Vagina (tissue), 2 donors: ENCODE measurements at regions not wholly inside any gene's neighbourhood (a gene's known extent, or its start where the extent isn't known, plus 50 kb on each side); places are given as distances from the start of the nearest gene placed in this dataset.

Experiments
- DNase-seq, 2 donors: peaks; one replicate each; pipeline ENCODE4 v3.0.0-alpha.2; 2017; ENCODE audit errors: extremely low spot score in 2 of 2
- H3K27ac ChIP-seq: fragments of 200-600 bp; sonication (generic); one replicate; pipeline ENCODE4 v1.5.1; 2019
- H3K27me3 ChIP-seq: fragments of 200-600 bp; sonication (generic); one replicate; pipeline ENCODE4 v1.5.1; 2019
- H3K36me3 ChIP-seq, 2 donors: fragments of 200-600 bp; sonication (generic); one replicate each; pipeline ENCODE4 v1.5.1; 2017 to 2019
- H3K4me1 ChIP-seq: fragments of 200-600 bp; sonication (generic); one replicate; pipeline ENCODE4 v1.5.1; 2019
- H3K4me3 ChIP-seq, 2 donors: fragments of 200-600 bp; sonication (generic); 1 replicate in 1 of 2; 2 replicates in 1 of 2; pipeline ENCODE4 v1.5.1; 2016 to 2019
- H3K9me3 ChIP-seq: fragments of 200-600 bp; sonication (generic); one replicate; pipeline ENCODE4 v1.5.1; 2019
- CTCF ChIP-seq, 3 experiments: fragments of 450-650 bp in 2 of 3; fragments of 200-600 bp in 1 of 3; sonication (generic) in 1 of 3; IDR thresholded peaks; one replicate each; pipeline ENCODE4 v1.5.1; 2017 to 2019; ENCODE audit warnings: antibody characterized with exemption in 3 of 3, mild to moderate bottlenecking in 2 of 3, moderate library complexity in 2 of 3
- POLR2A ChIP-seq, 2 donors: fragments of 450-650 bp; IDR thresholded peaks; one replicate each; pipeline ENCODE4 v1.6.1; 2017; ENCODE audit warnings: antibody characterized with exemption in 2 of 2, mild to moderate bottlenecking in 2 of 2, moderate library complexity in 2 of 2
- POLR2AphosphoS5 ChIP-seq, 2 donors: sonication (generic); formaldehyde crosslinking; IDR thresholded peaks; one replicate each; pipeline ENCODE4 v1.9.0; 2017; ENCODE audit warnings: antibody characterized with exemption in 2 of 2, mild to moderate bottlenecking in 2 of 2, low read depth in 1 of 2; ENCODE audit not compliant: insufficient read depth in 1 of 2
- intact Hi-C: fragments of 100-400 bp; cut with DNase I; formaldehyde crosslinking; loops from one replicate; pipeline ENCODE4 v1.15.1; 2023

DNA sequence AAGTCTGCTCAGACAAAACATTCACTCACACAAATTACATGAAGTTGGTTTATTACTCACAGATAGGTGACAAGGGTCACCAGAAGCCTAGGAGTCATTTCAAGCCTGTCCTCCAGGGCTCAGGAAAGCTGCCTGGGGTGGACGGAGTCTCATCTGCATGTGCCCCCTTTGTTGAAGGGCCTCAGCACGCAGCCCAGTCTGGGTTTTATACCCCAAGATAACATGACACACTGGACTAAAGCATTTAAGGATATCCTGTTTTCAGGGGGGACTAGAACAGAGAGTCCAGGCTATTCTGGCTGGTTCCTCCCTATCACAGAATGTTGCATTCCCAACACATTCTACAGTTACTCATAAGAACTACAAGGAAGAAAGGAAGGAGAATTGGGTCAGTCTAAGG lies 164.7 kb downstream of the MREG start:
- Histone ChIP-seq H3K4me3 (no peak overlapping the region), H3K27ac (no peak overlapping the region), H3K27me3 (no peaks in the 10 kb centered on the region), H3K9me3 (no peaks in the 10 kb centered on the region), H3K36me3 (no peaks in the 10 kb centered on the region), H3K4me1 (no peaks in the 10 kb centered on the region)
- no peak for DNase-seq
- TF ChIP-seq CTCF (IDR thresholded peaks at IDR 0.05) (no peak), POLR2AphosphoS5 (IDR thresholded peaks at IDR 0.05; ENCODE audit: insufficient read depth in 1 of 2, low read depth in 1 of 2) (no peak), POLR2A (IDR thresholded peaks at IDR 0.05) (no peak)
- intact Hi-C loops = no loop called here

GRCh38 chr2:215848146-215848545 lies 165.2 kb downstream of the MREG start:
- TF ChIP-seq POLR2AphosphoS5 (IDR thresholded peaks at IDR 0.05; ENCODE audit: insufficient read depth in 1 of 2, low read depth in 1 of 2) (no peak), POLR2A (IDR thresholded peaks at IDR 0.05) (no peak), CTCF (IDR thresholded peaks at IDR 0.05) (no peak)
- H3K27me3 ChIP-seq = no peaks in the 10 kb centered on the region
- no peaks in the 10 kb centered on the region for H3K36me3 ChIP-seq
- H3K27ac ChIP-seq = no peak overlapping the region
- intact Hi-C loops = no loop called here
- no peaks in the 10 kb centered on the region for H3K4me1 ChIP-seq
- DNase-seq = no peak
- no peaks in the 10 kb centered on the region for H3K9me3 ChIP-seq
- no peak overlapping the region for H3K4me3 ChIP-seq

DNA sequence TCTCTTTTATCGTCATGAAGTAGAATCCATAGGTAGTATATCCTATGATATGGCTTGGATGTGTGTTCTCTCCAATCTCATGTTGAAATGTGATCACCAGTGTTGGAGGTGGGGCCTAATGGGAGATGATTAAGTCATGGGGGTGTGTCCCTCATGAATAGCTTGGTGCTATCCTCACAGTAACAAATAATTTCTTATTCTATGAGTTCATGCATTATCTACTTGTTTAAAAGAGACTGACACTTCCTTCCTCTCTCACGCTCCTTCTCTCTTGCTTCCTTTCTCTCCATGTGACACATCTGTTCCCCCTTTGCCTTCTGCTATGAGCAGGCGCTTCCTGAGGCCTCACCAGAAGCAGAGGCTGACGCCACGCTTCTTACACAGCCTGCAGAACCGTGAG lies 165.6 kb downstream of the MREG start:
- Histone ChIP-seq H3K36me3 (no peaks in the 10 kb centered on the region), H3K4me3 (no peak overlapping the region), H3K27me3 (no peaks in the 10 kb centered on the region), H3K4me1 (no peaks in the 10 kb centered on the region), H3K9me3 (no peaks in the 10 kb centered on the region), H3K27ac (no peak overlapping the region)
- TF ChIP-seq POLR2A (IDR thresholded peaks at IDR 0.05) (no peak), POLR2AphosphoS5 (IDR thresholded peaks at IDR 0.05; ENCODE audit: insufficient read depth in 1 of 2, low read depth in 1 of 2) (no peak), CTCF (IDR thresholded peaks at IDR 0.05) (no peak)
- intact Hi-C loops = no loop called here
- DNase-seq = no peak

- Histone ChIP-seq H3K4me3 (no peak overlapping the region), H3K27me3 (no peaks in the 10 kb centered on the region), H3K27ac (no peak overlapping the region), H3K36me3 (no peaks in the 10 kb centered on the region), H3K4me1 (no peaks in the 10 kb centered on the region), H3K9me3 (no peaks in the 10 kb centered on the region)
- TF ChIP-seq CTCF (IDR thresholded peaks at IDR 0.05) (no peak), POLR2A (IDR thresholded peaks at IDR 0.05) (no peak), POLR2AphosphoS5 (IDR thresholded peaks at IDR 0.05; ENCODE audit: insufficient read depth in 1 of 2, low read depth in 1 of 2) (no peak)
- no peak for DNase-seq
- intact Hi-C loops = no loop called here
Observed at GRCh38 chr2:215847056-215847455, 166.3 kb downstream of the MREG start.

GRCh38 chr2:215845839-215846586 lies 167.3 kb downstream of the MREG start:
- Histone ChIP-seq H3K9me3 (no peaks in the 10 kb centered on the region), H3K4me3 (no peak overlapping the region), H3K36me3 (no peaks in the 10 kb centered on the region), H3K27ac (no peak overlapping the region), H3K27me3 (no peaks in the 10 kb centered on the region), H3K4me1 (no peaks in the 10 kb centered on the region)
- no peak for TF ChIP-seq POLR2A (IDR thresholded peaks at IDR 0.05)
- TF ChIP-seq CTCF (IDR thresholded peaks at IDR 0.05) = no peak
- TF ChIP-seq POLR2AphosphoS5 (IDR thresholded peaks at IDR 0.05; ENCODE audit: insufficient read depth in 1 of 2, low read depth in 1 of 2) = no peak
- no peak for DNase-seq
- intact Hi-C loops = no loop called here
